Activated CD8-positive, alpha-beta memory T cell treated with anti-CD3 and anti-CD28 coated beads for 36 hours (primary cell): ENCODE measurements at regions not wholly inside any gene's neighbourhood (a gene's known extent, or its start where the extent isn't known, plus 50 kb on each side); places are given as distances from the start of the nearest gene placed in this dataset.
"Not testable (repeated sequence)": the region's sequence is repeated elsewhere in the genome, so short reads cannot be mapped to it uniquely, and the experiment has no call there.

Source experiments
- CTCF ChIA-PET: fragments of 350-600 bp; sonication (Branson Sonifier 250); formaldehyde crosslinking; loops from one replicate; lab custom pipeline; 2021; ENCODE audit warnings: antibody characterized with exemption; lab: Charles Lee
- POLR2A ChIA-PET: fragments of 350-600 bp; sonication (Branson Sonifier 250); formaldehyde crosslinking; loops from one replicate; lab custom pipeline; 2021; ENCODE audit warnings: antibody characterized with exemption; lab: Charles Lee

GRCh38 chr2:83015035-83015715 lies 1443.9 kb downstream of the SUCLG1 start:
- POLR2A ChIA-PET, result no interaction called here
- CTCF ChIA-PET, result no interaction called here

GRCh38 chr2:83014462-83014861 lies 1444.6 kb downstream of the SUCLG1 start:
- CTCF ChIA-PET, result no interaction called here

GRCh38 chr2:83006961-83007360 lies 1452.1 kb downstream of the SUCLG1 start:
- CTCF ChIA-PET, result interaction anchor here (0.6 kb wide), 1 partner anchor 56 kb away, joined by 5 read pairs; no protein-coding TSS in a partner anchor
- POLR2A ChIA-PET, result no interaction called here

More at GRCh38 chr2:83014462-83014861, 1444.6 kb downstream of the SUCLG1 start:
- POLR2A ChIA-PET, result no interaction called here

DNA sequence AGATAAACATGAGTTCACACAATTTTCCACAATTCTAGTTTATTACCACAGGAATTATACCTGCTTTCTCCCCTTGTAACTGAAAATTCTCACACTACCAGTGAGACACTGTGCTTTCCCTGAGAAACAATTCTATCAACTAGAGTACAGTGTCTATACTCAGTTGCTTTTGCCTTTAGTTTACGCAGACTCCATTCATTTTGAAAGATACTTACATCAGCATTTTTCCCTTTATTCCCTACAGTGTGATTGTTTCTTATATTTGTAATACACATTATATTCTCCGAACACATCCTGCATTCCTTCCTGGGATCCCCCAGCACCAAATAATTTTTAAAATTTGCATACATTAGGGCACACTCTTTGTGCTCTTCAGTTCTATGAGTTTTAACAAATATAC lies 1455.5 kb downstream of the SUCLG1 start:
- POLR2A ChIA-PET, result no interaction called here
- CTCF ChIA-PET, result no interaction called here

GRCh38 chr2:83002706-83003105 lies 1456.4 kb downstream of the SUCLG1 start:
- CTCF ChIA-PET, result no interaction called here
- POLR2A ChIA-PET, result no interaction called here

GRCh38 chr2:82998781-82999180 lies 1460.3 kb downstream of the SUCLG1 start:
- ChIA-PET CTCF (no interaction called here), POLR2A (no interaction called here)

GRCh38 chr2:82996217-82996616 lies 1462.9 kb downstream of the SUCLG1 start:
- ChIA-PET CTCF (interaction anchor here (0.6 kb wide), 1 partner anchor 787 kb away, joined by 3 read pairs; no protein-coding TSS in a partner anchor), POLR2A (no interaction called here)

- CTCF ChIA-PET, result no interaction called here
- POLR2A ChIA-PET, result no interaction called here
These were observed 1464.9 kb downstream of the SUCLG1 start for GRCh38 chr2:82994151-82994550.

DNA sequence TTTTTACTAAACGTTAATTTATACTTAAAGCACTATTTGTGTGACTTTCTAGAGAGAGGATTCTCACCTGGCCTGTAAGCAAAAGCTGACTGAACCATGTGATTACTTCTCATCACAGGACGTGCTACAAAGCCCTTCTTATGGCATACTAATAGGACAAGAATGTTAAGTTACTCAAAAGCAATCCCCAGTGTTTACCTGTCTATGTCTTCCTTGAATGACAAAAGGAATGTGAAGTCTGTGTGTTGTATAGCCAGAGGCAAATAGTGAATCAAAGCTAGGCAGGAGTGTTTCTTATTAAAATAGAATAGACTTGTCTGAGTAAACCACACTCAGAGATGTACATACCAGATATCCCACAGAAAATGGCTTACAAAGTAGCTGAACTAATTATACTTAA lies 1465.5 kb downstream of the SUCLG1 start:
- CTCF ChIA-PET, result no interaction called here
- POLR2A ChIA-PET, result no interaction called here

- ChIA-PET CTCF (no interaction called here), POLR2A (no interaction called here)
These were observed 1466.1 kb downstream of the SUCLG1 start for GRCh38 chr2:82992968-82993367.

DNA sequence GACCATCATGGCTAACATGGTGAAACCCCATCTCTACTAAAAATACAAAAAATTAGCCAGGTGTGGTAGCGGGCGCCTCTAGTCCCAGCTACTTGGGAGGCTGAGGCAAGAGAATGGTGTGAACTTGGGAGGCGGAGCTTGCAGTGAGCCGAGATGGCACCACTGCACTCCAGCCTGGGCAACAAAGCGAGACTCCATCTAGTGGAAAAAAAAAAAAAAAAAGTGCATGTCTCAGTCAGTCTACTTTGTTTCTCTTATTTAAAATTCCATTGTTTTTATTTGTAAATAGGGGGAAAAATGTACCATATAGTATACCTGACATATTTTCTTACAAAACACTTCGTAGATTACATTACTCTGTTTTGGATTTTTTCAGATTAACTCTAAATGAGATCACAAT lies 1471.4 kb downstream of the SUCLG1 start:
- CTCF ChIA-PET, result not testable (repeated sequence)

DNA sequence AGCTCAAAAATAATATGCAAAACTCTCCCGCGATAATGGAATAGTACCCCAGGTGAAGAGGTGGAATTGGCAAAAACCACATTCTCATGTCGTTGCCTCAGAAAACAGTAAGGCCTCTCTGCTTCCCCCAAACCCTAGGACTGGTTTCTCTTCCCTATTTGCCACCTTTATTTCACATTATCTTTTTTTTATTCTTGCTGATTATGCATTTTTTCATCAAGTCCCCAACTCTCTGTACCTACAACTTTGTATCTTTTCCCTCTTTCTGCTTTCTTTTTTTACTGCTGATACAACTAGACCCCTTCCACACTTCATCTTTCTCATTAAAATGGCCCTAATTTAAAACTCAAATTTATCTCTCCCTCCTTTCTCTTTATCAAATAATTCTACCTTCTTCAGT lies 1472.2 kb downstream of the SUCLG1 start:
- CTCF ChIA-PET, result no interaction called here
- POLR2A ChIA-PET, result no interaction called here

More for the DNA sequence above, 1471.4 kb downstream of the SUCLG1 start:
- POLR2A ChIA-PET, result not testable (repeated sequence)

- ChIA-PET CTCF (no interaction called here), POLR2A (no interaction called here)
These were observed 1473.4 kb downstream of the SUCLG1 start for GRCh38 chr2:82985572-82986197.

DNA sequence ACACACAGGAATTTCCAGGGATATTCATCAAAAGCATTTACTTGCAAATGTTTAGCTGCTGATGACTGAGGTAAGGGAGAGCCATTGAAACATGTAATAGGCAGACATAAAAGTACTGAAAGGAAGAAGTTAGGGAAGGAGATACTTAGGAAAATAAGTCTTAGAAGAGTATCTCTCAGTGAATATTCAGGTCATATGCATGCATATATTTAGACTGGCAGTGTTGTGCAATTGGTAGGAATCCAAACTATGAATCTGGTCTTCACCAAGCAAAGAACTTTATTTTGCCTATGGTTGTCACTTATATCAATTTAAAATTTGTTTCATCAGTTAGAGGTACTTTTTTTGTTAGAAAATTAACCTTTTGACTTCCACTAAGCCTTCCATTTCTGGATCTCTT lies 1490.7 kb downstream of the SUCLG1 start:
- POLR2A ChIA-PET, result no interaction called here
- CTCF ChIA-PET, result no interaction called here

DNA sequence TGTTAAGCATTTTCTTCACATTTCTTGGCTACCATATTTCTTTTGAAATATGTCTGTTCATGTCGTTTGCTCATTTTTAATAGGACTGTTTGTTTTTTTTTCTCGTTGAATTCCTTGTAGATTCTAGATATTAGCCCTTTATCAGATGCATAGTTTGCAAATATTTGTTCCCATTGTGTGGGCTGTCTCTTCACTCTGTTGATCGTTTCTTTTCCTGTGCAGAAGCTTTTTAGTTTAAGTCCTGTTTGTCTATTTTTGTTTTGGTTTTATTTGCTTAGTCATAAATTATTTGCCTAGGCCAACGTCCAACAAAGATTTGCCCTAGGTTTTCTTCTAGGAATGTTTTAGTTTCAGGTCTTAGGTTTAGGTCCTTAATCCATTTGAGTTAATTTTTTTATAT lies 1494.7 kb downstream of the SUCLG1 start:
- ChIA-PET POLR2A (no interaction called here), CTCF (no interaction called here)

GRCh38 chr2:82959727-82960126 lies 1499.4 kb downstream of the SUCLG1 start:
- POLR2A ChIA-PET, result no interaction called here
- CTCF ChIA-PET, result no interaction called here

- CTCF ChIA-PET, result no interaction called here
- POLR2A ChIA-PET, result no interaction called here
These were observed 1504.2 kb downstream of the SUCLG1 start for GRCh38 chr2:82954868-82955267.

- CTCF ChIA-PET, result no interaction called here
- POLR2A ChIA-PET, result no interaction called here
These were observed 1519.9 kb downstream of the SUCLG1 start for GRCh38 chr2:82939211-82939610.

GRCh38 chr2:82938321-82938845 lies 1520.7 kb downstream of the SUCLG1 start:
- CTCF ChIA-PET, POLR2A ChIA-PET: not testable (repeated sequence)

DNA sequence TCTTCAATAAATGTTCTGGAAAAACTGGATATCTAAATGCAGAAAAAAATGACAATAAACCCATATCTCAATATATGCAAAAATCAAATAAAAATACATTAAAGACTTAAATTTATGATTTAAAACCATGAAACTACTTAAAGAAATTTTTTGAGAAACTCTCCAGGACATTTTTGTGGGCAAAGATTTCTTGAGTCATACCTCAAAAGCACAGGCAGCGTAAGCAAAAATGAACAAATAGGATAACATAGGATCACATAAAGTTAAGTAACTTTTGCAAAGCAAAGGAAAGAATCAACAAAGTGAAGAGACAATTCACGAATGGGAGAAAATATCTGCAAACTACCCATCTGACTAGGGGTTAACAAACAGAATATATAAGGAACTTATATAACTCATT lies 1545.5 kb downstream of the SUCLG1 start:
- ChIA-PET POLR2A (no interaction called here), CTCF (interaction anchor here (0.6 kb wide), 1 partner anchor 1661 kb away, joined by 4 read pairs; no protein-coding TSS in a partner anchor)

GRCh38 chr2:82896117-82896516 lies 1563.0 kb downstream of the SUCLG1 start:
- ChIA-PET POLR2A (no interaction called here), CTCF (no interaction called here)
